SH-SY5Y (cell line): ENCODE measurements at regions not wholly inside any gene's neighbourhood (a gene's known extent, or its start where the extent isn't known, plus 50 kb on each side); places are given as distances from the start of the nearest gene placed in this dataset.

Experiments used
- GATA2 ChIP-seq: IDR thresholded peaks from 2 replicates; pipeline ENCODE4 v1.6.1; 2011; ENCODE audit warnings: mild to moderate bottlenecking, low read depth, low read length
- GATA3 ChIP-seq: IDR thresholded peaks from 2 replicates; pipeline ENCODE4 v1.6.1; 2011; ENCODE audit warnings: low read depth, mild to moderate bottlenecking, low read length, moderate library complexity

DNA sequence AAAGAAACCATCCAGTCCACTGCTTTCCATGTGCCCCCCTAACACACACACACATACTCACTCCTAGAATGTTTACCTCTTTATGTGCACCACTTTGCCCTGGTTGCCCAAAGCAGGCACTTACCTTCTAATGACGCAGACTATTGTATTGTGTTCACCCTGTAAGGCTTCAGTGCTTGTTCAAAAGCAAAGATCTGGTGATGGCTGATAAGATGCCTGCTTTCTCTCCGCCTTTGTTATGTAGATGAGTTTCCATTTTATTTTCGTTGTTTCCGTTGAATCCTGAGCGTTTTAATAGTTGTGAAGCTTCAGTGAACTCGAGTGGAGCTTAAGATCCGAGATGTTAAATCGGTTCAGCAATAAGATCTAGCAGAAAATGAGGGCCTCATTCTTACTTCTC is 452.7 kb downstream of the TMEM114 start:
- TF ChIP-seq GATA2 (no peak), GATA3 (no peak)
